ENCODE measurements at regions not wholly inside any gene's neighbourhood (a gene's known extent, or its start where the extent isn't known, plus 50 kb on each side); places are given as distances from the start of the nearest gene placed in this dataset.

DNA sequence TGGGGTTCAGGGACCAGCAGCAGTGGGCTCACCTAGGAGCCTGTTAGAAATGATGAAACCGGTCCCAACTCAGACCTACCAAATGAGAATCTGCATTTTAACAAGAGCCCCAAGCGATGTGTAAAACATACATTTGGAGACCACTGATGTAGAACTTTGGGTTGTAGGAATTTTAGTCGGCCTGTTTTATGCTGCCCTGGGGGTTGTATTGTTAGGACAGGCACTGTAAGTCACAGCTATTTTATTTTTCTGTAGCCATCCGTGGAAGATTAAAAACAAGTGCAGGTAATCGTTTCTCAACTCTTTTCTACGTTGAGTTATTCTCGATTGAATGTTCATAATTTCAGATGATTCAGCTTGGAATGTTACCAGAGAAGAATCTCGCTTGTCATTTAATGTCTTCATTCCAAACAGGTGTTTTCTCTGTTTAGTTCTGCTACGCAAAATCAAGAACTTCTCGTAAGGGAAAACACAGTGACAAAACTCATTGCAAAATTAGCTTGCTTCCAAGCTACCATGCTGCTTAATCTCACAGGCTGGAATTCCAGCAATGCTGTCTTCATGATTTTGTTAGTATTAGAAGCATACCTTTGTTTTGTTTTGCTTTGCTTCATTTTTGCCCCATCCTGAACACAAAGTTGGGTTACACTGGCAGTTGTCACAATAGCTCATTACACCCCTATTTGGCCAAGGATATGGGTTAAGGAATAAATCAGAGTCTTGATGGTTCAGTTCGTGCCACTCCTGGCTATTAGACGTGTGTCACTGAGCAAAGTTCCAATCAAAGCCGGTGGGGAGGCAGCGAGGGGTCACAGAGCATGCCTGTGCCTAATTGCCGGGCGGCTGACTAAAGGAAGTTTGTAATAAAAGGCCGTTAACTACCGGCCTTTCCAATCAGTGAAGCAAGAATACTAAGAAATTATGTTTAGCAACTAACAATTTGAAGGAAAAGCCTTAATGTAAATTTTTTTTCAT is 676.9 kb downstream of the GATA3 start:
- H3K4me2 ChIP-seq (ENCODE audit: low read length), result no peak overlapping the region
- no peak overlapping the region for H3K4me3 ChIP-seq (replicated peaks in 1 of 2; ENCODE audit: low read depth in 1 of 2, low read length in 2 of 2)
- no peaks in the 10 kb centered on the region for H3K9me2 ChIP-seq (ENCODE audit: insufficient read depth)
- H2AFZ ChIP-seq (ENCODE audit: low read depth, low read length, poor library complexity, severe bottlenecking), result no peak overlapping the region
- no peaks in the 10 kb centered on the region for H4K20me1 ChIP-seq (ENCODE audit: insufficient read depth)
- ChIA-PET RAD21 (ENCODE audit: low non-redundant PET in 1 of 2, low total read pairs in 2 of 2, uncharacterized antibody in 2 of 2, unreplicated experiment in 2 of 2) (no interaction called here), CTCF (no interaction called here), POLR2A (no interaction called here)
- no peaks in the 10 kb centered on the region for H3K36me3 ChIP-seq (ENCODE audit: control insufficient read depth in 1 of 2, insufficient read depth in 2 of 2, low read length in 2 of 2)
- TF ChIP-seq, protein P1, sequence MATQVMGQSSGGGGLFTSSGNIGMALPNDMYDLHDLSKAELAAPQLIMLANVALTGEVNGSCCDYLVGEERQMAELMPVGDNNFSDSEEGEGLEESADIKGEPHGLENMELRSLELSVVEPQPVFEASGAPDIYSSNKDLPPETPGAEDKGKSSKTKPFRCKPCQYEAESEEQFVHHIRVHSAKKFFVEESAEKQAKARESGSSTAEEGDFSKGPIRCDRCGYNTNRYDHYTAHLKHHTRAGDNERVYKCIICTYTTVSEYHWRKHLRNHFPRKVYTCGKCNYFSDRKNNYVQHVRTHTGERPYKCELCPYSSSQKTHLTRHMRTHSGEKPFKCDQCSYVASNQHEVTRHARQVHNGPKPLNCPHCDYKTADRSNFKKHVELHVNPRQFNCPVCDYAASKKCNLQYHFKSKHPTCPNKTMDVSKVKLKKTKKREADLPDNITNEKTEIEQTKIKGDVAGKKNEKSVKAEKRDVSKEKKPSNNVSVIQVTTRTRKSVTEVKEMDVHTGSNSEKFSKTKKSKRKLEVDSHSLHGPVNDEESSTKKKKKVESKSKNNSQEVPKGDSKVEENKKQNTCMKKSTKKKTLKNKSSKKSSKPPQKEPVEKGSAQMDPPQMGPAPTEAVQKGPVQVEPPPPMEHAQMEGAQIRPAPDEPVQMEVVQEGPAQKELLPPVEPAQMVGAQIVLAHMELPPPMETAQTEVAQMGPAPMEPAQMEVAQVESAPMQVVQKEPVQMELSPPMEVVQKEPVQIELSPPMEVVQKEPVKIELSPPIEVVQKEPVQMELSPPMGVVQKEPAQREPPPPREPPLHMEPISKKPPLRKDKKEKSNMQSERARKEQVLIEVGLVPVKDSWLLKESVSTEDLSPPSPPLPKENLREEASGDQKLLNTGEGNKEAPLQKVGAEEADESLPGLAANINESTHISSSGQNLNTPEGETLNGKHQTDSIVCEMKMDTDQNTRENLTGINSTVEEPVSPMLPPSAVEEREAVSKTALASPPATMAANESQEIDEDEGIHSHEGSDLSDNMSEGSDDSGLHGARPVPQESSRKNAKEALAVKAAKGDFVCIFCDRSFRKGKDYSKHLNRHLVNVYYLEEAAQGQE (IDR thresholded peaks at IDR 0.05; ENCODE audit: low read depth), result no peak
- no peak for TF ChIP-seq SIN3A (IDR thresholded peaks at IDR 0.05; ENCODE audit: low read depth)
- no peak for TF ChIP-seq RAD21 (IDR thresholded peaks at IDR 0.05; ENCODE audit: low read depth)
- no peak for TF ChIP-seq EZH2 (IDR thresholded peaks at IDR 0.05)
- TF ChIP-seq POLR2AphosphoS5 (IDR thresholded peaks at IDR 0.05; ENCODE audit: low read depth, low read length), result no peak
- no peak for TF ChIP-seq JUND (IDR thresholded peaks at IDR 0.05)
- TF ChIP-seq SRF (IDR thresholded peaks at IDR 0.05; ENCODE audit: low read depth), result no peak
- no peak for TF ChIP-seq SP1 (IDR thresholded peaks at IDR 0.05; ENCODE audit: low read depth)
- TF ChIP-seq EGR1 (IDR thresholded peaks at IDR 0.05; ENCODE audit: low read depth), result no peak
- TF ChIP-seq, protein P2, sequence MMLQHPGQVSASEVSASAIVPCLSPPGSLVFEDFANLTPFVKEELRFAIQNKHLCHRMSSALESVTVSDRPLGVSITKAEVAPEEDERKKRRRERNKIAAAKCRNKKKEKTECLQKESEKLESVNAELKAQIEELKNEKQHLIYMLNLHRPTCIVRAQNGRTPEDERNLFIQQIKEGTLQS (IDR thresholded peaks at IDR 0.05), result no peak
- intact Hi-C loops (cut with micrococcal nuclease), result no loop called here
- no peaks in the 10 kb centered on the region for H3K4me1 ChIP-seq (ENCODE audit: control insufficient read depth in 1 of 2, insufficient read depth in 2 of 2, low read length in 2 of 2)
- BruUV-seq (replicated peaks), result no TSS peak
- H3K27me3 ChIP-seq (ENCODE audit: insufficient read depth, low read length), result no peaks in the 10 kb centered on the region
- H3K27ac ChIP-seq (ENCODE audit: low read depth, low read length), result no peak overlapping the region
- H3K9me3 ChIP-seq (ENCODE audit: control insufficient read depth in 1 of 2, insufficient read depth in 1 of 2, low read depth in 1 of 2, low read length in 2 of 2), result peaks cover 8% of the 10 kb centered on the region in 2 experiments; a peak in 2 of 4 replicates
- no peaks in the 10 kb centered on the region for H3K79me2 ChIP-seq (ENCODE audit: insufficient read depth, low read length)
- DNase-seq (ENCODE audit: low read depth, low spot score) (no peak), ATAC-seq (no peak)
- no peak overlapping the region for H3K9ac ChIP-seq (ENCODE audit: low read length)

Measured in HCT116 (cell line).